OCI-LY3 (cell line): ENCODE measurements at regions not wholly inside any gene's neighbourhood (a gene's known extent, or its start where the extent isn't known, plus 50 kb on each side); places are given as distances from the start of the nearest gene placed in this dataset.

Source experiments
- H2AFZ ChIP-seq: fragments of 200-600, 300-600 bp; shearing (Covaris generic); 2 replicates; pipeline ENCODE4 v1.6.0; 2014; ENCODE audit warnings: antibody characterized with exemption, low read depth, low read length
- H3K27ac ChIP-seq: fragments of 200-600, 300-600 bp; sonication (generic); 2 replicates; pipeline ENCODE4 v1.5.1; 2014; ENCODE audit warnings: mild to moderate bottlenecking, low read length, moderate library complexity, mixed read lengths
- H3K27me3 ChIP-seq: fragments of 200-600, 300-600 bp; sonication (generic); 2 replicates; pipeline ENCODE4 v1.6.1; 2014; ENCODE audit warnings: low read depth, low read length, mixed read lengths
- H3K36me3 ChIP-seq: fragments of 200-600, 300-600 bp; sonication (generic); replicated peaks from 2 replicates; pipeline ENCODE3; 2014; ENCODE audit warnings: low read depth, low read length, mixed read lengths
- H3K4me1 ChIP-seq: fragments of 300-600, 200-600 bp; sonication (generic); 2 replicates; pipeline ENCODE4 v1.6.1; 2014; ENCODE audit warnings: low read length, mixed read lengths
- H3K4me2 ChIP-seq: fragments of 200-600, 300-600 bp; sonication (generic); 2 replicates; pipeline ENCODE4 v1.6.1; 2014; ENCODE audit warnings: low read length, mixed read lengths
- H3K4me3 ChIP-seq: fragments of 300-600, 200-600 bp; sonication (generic); 2 replicates; pipeline ENCODE4 v1.5.1; 2014; ENCODE audit warnings: antibody characterized with exemption, mild to moderate bottlenecking, low read length, moderate library complexity
- H3K79me2 ChIP-seq: fragments of 300-600, 200-600 bp; shearing (Covaris generic); 2 replicates; pipeline ENCODE4 v1.6.1; 2014; ENCODE audit warnings: mild to moderate bottlenecking, low read length, mixed read lengths
- H3K9ac ChIP-seq: fragments of 300-600, 200-600 bp; shearing (Covaris generic); 2 replicates; pipeline ENCODE4 v1.6.0; 2014; ENCODE audit warnings: mild to moderate bottlenecking, low read length, moderate library complexity
- H3K9me3 ChIP-seq: fragments of 200-600, 300-600 bp; shearing (Covaris generic); 2 replicates; pipeline ENCODE4 v1.6.1; 2014; ENCODE audit warnings: low read length, mixed read lengths; ENCODE audit not compliant: insufficient read depth
- H4K20me1 ChIP-seq: fragments of 200-600, 300-600 bp; sonication (generic); 2 replicates; pipeline ENCODE4 v1.6.1; 2016; ENCODE audit warnings: low read length, mixed read lengths; ENCODE audit not compliant: insufficient read depth
- EZH2phosphoT487 ChIP-seq: fragments of 200-600 bp; shearing (Covaris generic); IDR thresholded peaks from 2 replicates; pipeline ENCODE4 v1.6.1; 2018; ENCODE audit warnings: antibody characterized with exemption, mixed run types, low read depth
- TF ChIP-seq, protein P1 (sequence below): fragments of 200-600, 300-600 bp; sonication (generic); IDR thresholded peaks from 2 replicates; pipeline ENCODE4 v1.5.1; 2014; ENCODE audit warnings: antibody characterized with exemption, low read length, low read depth

DNA sequence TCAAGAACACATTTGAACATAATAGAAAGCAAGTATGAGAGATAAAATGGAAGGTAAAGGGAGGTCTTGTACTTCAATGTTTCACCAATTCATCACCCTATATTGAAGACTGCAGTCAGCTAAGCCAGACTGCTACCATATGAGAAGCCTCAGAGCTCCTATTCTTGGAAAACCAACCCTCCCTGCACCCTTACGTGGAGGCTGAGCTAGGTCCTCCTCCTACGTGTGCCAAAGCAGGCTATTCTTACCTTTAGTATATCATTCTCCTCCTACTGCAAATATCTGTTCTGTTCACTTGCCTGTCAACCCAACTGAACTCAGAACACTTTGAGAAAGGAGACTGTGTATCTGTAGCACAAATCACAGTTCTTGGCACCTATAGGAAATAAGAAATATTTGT lies 255.8 kb upstream of the HNRNPA3 start:
- no peak for TF ChIP-seq EZH2phosphoT487
- TF ChIP-seq, protein P1, sequence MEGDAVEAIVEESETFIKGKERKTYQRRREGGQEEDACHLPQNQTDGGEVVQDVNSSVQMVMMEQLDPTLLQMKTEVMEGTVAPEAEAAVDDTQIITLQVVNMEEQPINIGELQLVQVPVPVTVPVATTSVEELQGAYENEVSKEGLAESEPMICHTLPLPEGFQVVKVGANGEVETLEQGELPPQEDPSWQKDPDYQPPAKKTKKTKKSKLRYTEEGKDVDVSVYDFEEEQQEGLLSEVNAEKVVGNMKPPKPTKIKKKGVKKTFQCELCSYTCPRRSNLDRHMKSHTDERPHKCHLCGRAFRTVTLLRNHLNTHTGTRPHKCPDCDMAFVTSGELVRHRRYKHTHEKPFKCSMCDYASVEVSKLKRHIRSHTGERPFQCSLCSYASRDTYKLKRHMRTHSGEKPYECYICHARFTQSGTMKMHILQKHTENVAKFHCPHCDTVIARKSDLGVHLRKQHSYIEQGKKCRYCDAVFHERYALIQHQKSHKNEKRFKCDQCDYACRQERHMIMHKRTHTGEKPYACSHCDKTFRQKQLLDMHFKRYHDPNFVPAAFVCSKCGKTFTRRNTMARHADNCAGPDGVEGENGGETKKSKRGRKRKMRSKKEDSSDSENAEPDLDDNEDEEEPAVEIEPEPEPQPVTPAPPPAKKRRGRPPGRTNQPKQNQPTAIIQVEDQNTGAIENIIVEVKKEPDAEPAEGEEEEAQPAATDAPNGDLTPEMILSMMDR = no peak
- H3K4me1 ChIP-seq = no peaks in the 10 kb centered on the region
- H3K27ac ChIP-seq = no peak overlapping the region
- no peaks in the 10 kb centered on the region for H3K79me2 ChIP-seq
- no peaks in the 10 kb centered on the region for H4K20me1 ChIP-seq
- H3K4me2 ChIP-seq = no peak overlapping the region
- H2AFZ ChIP-seq = no peak overlapping the region
- H3K4me3 ChIP-seq = no peak overlapping the region
- H3K9me3 ChIP-seq = no peaks in the 10 kb centered on the region
- no peaks in the 10 kb centered on the region for H3K36me3 ChIP-seq
- peaks cover 14% of the 10 kb centered on the region for H3K27me3 ChIP-seq
- no peak overlapping the region for H3K9ac ChIP-seq

DNA sequence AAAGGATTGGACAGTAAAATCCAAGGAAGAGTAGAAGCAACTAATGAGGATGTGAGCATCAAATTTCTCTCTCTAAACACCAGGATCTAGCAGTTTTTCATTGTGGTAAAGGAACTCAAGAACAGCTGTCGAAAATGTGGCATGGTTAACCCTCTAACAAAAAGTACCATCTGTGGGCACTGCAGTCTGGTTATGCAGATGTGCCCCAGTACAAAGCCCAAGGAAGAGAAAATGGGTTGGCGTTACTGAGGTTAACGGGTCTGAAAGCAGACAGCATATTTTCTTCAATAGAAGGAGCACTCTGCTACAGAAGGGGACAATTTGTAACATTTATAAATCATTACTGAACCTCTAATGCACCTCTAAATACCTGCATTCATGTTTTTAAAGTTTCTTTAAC lies 253.0 kb upstream of the HNRNPA3 start:
- H4K20me1 ChIP-seq = no peaks in the 10 kb centered on the region
- no peak overlapping the region for H2AFZ ChIP-seq
- no peak overlapping the region for H3K4me2 ChIP-seq
- H3K4me1 ChIP-seq = no peaks in the 10 kb centered on the region
- H3K9ac ChIP-seq = no peak overlapping the region
- H3K27me3 ChIP-seq = peaks cover 24% of the 10 kb centered on the region
- H3K4me3 ChIP-seq = no peak overlapping the region
- no peaks in the 10 kb centered on the region for H3K36me3 ChIP-seq
- H3K9me3 ChIP-seq = no peaks in the 10 kb centered on the region
- TF ChIP-seq EZH2phosphoT487 = no peak
- TF ChIP-seq, protein P1 = no peak
- no peaks in the 10 kb centered on the region for H3K79me2 ChIP-seq
- H3K27ac ChIP-seq = no peak overlapping the region

DNA sequence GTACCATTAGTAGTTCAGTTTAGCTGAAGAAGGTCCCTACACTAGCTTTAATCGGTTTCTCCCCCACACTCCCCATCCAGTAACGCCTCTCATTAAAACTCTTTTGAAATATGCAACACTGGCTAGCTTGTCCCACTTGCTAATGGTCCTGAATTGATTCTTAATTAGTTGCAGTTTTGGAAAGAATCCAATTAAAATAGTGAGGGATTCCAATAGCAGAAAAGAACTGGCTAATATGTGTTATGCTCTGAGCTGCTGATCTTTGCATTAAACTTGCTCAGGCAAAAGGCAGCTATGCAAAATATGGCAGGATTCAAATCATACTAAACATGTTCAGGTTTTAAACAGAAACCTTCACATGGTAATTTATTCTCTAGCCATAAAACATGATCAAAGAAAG lies 252.5 kb upstream of the HNRNPA3 start:
- Histone ChIP-seq H3K4me2 (no peak overlapping the region), H3K9me3 (no peaks in the 10 kb centered on the region), H3K27ac (no peak overlapping the region), H3K27me3 (peaks cover 26% of the 10 kb centered on the region), H3K79me2 (no peaks in the 10 kb centered on the region), H3K36me3 (no peaks in the 10 kb centered on the region), H3K4me1 (no peaks in the 10 kb centered on the region), H2AFZ (no peak overlapping the region), H3K9ac (no peak overlapping the region), H3K4me3 (no peak overlapping the region), H4K20me1 (no peaks in the 10 kb centered on the region)
- TF ChIP-seq EZH2phosphoT487 = no peak
- TF ChIP-seq, protein P1 = no peak

DNA sequence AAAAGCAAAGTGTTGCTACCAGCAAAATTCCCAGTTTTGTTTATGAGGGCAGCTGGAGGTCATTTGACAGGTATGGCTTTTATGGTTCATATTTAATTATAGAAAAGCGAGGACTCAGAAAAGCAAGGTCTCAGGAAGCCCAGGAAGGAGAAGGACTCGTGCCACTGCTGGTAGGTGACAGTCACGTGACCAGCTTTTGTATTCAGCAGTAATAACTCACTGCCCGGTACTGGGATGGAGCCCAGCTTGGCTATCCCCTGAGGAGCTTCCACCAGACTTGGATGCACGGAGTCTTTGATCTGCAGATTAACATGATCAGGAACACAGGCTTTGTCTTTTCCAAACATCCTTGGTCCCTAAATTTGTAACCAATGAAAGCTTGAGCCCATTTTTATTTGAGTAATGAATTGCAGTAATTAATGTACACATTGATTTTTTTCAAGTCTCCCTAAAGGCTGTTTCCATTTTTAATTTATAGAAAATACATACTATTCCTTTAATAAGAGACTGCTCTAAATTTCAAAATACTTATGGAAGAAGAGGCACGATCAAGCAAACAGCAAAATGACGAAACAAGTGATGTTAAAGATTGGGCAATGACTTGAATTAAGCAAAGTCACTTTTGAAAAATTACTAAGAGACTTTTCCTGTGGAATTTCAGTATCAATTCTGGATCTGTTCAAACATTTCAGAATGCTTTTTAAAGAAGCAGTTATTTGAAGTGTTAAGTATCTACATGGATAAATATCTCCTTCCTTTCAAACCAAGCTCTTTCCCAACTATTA lies 251.7 kb upstream of the HNRNPA3 start:
- no peak for TF ChIP-seq EZH2phosphoT487
- TF ChIP-seq, protein P1 = no peak
- no peak overlapping the region for H2AFZ ChIP-seq
- H3K9ac ChIP-seq = no peak overlapping the region
- H3K27ac ChIP-seq = no peak overlapping the region
- no peaks in the 10 kb centered on the region for H3K79me2 ChIP-seq
- no peaks in the 10 kb centered on the region for H3K9me3 ChIP-seq
- H3K4me1 ChIP-seq = no peaks in the 10 kb centered on the region
- no peaks in the 10 kb centered on the region for H4K20me1 ChIP-seq
- H3K4me3 ChIP-seq = no peak overlapping the region
- no peak overlapping the region for H3K4me2 ChIP-seq
- H3K36me3 ChIP-seq = no peaks in the 10 kb centered on the region
- peaks cover 28% of the 10 kb centered on the region for H3K27me3 ChIP-seq
